ENCODE measurements at regions not wholly inside any gene's neighbourhood (a gene's known extent, or its start where the extent isn't known, plus 50 kb on each side); places are given as distances from the start of the nearest gene placed in this dataset.

DNA sequence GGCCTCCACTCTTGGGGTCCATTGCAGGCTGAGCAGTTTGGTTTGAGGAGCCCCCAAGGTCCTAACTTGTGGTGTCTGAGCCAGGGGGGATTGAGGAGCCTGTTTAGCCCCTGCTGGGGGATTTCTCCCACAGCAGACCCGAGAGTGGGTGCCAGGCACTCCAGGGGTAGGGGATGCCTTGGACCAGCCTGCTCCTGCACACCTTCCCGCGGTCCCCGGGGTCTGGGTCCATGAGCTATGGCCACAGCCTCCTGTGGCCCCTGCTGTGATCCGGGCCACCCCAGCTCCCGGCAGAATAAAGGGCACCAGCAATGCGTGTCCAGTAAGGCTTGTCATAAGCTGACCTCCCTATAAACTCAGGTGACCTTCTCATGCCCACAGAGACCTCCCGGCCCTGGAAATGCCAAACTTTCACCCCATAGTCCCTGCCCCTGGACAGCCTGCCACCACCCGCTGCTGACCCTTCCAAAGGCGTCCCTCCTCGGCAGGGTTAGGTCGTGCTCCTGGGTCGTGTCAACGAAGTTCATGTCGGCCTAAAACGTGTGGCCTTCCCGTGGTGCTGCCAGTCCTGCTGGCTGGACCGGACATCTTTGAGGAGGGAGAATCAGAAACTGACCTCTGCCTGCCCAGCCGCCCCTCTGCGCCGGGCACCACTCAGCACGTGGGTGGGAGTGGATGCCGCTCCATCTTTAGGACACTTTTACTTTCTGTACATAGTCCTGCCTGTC lies 137.6 kb downstream of the MRPL36 start:
- no TSS peak for BruUV-seq (replicated peaks)
- H2AFZ ChIP-seq (ENCODE audit: control insufficient read depth, low read depth, low read length) = no peak overlapping the region
- H3K79me2 ChIP-seq (ENCODE audit: control insufficient read depth, insufficient read depth, low read length) = no peaks in the 10 kb centered on the region
- no peak overlapping the region for H3K9ac ChIP-seq (ENCODE audit: control insufficient read depth, insufficient read depth, low read length)
- no peaks in the 10 kb centered on the region for H3K9me3 ChIP-seq (replicated peaks; ENCODE audit: control insufficient read depth, insufficient read depth, low read length)
- ChIA-PET POLR2A (no interaction called here), SMC1A (ENCODE audit: uncharacterized antibody, unreplicated experiment) (no interaction called here), RAD21 (ENCODE audit: unreplicated experiment) (no interaction called here), CTCF (no interaction called here)
- no peak overlapping the region for H3K4me3 ChIP-seq
- TF ChIP-seq HDAC2 (IDR thresholded peaks at IDR 0.05) (no peak), BRCA1 (IDR thresholded peaks at IDR 0.05; ENCODE audit: low read depth, low read length) (no peak), NR2C1 (IDR thresholded peaks at IDR 0.05) (no peak), RB1 (IDR thresholded peaks at IDR 0.05; ENCODE audit: borderline replicate concordance) (no peak), POLR2AphosphoS5 (IDR thresholded peaks at IDR 0.05; ENCODE audit: low read length) (no peak), SP1 (IDR thresholded peaks at IDR 0.05; ENCODE audit: low read depth, low read length) (no peak), CHD4 (IDR thresholded peaks at IDR 0.05) (no peak), SREBF2 (IDR thresholded peaks at IDR 0.05; ENCODE audit: low read length) (no peak), TAF1 (IDR thresholded peaks at IDR 0.05; ENCODE audit: borderline replicate concordance, low read depth, low read length) (no peak), CBX3 (IDR thresholded peaks at IDR 0.05; ENCODE audit: borderline replicate concordance, low read depth) (no peak), HDGF (IDR thresholded peaks at IDR 0.05) (no peak), FOXM1 (IDR thresholded peaks at IDR 0.05; ENCODE audit: low read depth, low read length) (no peak), ZNF622 (IDR thresholded peaks at IDR 0.05) (no peak)
- TF ChIP-seq, protein P1, sequence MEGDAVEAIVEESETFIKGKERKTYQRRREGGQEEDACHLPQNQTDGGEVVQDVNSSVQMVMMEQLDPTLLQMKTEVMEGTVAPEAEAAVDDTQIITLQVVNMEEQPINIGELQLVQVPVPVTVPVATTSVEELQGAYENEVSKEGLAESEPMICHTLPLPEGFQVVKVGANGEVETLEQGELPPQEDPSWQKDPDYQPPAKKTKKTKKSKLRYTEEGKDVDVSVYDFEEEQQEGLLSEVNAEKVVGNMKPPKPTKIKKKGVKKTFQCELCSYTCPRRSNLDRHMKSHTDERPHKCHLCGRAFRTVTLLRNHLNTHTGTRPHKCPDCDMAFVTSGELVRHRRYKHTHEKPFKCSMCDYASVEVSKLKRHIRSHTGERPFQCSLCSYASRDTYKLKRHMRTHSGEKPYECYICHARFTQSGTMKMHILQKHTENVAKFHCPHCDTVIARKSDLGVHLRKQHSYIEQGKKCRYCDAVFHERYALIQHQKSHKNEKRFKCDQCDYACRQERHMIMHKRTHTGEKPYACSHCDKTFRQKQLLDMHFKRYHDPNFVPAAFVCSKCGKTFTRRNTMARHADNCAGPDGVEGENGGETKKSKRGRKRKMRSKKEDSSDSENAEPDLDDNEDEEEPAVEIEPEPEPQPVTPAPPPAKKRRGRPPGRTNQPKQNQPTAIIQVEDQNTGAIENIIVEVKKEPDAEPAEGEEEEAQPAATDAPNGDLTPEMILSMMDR (IDR thresholded peaks at IDR 0.05 in 2 of 3, conservative IDR thresholded peaks at IDR 0.05 in 1 of 3; ENCODE audit: control insufficient read depth in 2 of 3, extremely low read depth in 1 of 3, insufficient read depth in 1 of 3, low read depth in 3 of 3, low read length in 3 of 3) = no peak
- TF ChIP-seq, protein P2, sequence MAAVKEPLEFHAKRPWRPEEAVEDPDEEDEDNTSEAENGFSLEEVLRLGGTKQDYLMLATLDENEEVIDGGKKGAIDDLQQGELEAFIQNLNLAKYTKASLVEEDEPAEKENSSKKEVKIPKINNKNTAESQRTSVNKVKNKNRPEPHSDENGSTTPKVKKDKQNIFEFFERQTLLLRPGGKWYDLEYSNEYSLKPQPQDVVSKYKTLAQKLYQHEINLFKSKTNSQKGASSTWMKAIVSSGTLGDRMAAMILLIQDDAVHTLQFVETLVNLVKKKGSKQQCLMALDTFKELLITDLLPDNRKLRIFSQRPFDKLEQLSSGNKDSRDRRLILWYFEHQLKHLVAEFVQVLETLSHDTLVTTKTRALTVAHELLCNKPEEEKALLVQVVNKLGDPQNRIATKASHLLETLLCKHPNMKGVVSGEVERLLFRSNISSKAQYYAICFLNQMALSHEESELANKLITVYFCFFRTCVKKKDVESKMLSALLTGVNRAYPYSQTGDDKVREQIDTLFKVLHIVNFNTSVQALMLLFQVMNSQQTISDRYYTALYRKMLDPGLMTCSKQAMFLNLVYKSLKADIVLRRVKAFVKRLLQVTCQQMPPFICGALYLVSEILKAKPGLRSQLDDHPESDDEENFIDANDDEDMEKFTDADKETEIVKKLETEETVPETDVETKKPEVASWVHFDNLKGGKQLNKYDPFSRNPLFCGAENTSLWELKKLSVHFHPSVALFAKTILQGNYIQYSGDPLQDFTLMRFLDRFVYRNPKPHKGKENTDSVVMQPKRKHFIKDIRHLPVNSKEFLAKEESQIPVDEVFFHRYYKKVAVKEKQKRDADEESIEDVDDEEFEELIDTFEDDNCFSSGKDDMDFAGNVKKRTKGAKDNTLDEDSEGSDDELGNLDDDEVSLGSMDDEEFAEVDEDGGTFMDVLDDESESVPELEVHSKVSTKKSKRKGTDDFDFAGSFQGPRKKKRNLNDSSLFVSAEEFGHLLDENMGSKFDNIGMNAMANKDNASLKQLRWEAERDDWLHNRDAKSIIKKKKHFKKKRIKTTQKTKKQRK (IDR thresholded peaks at IDR 0.05; ENCODE audit: low read depth, low read length) = no peak
- H4K20me1 ChIP-seq (ENCODE audit: control insufficient read depth, insufficient read depth) = no peaks in the 10 kb centered on the region
- in situ Hi-C loops (cut with MboI) (no loop called here), intact Hi-C loops (cut with micrococcal nuclease; ENCODE audit: unreplicated experiment) (no loop called here)
- H3K27me3 ChIP-seq (replicated peaks in 1 of 2; ENCODE audit: control insufficient read depth in 2 of 2, insufficient read depth in 2 of 2, low read length in 1 of 2) = peaks cover 0 to 2% of the 10 kb centered on the region in 2 experiments; a peak in 3 of 4 replicates
- H3K4me1 ChIP-seq (ENCODE audit: control insufficient read depth, insufficient read depth, low read length) = no peaks in the 10 kb centered on the region
- ATAC-seq (no peak), DNase-seq (ENCODE audit: low read depth, low spot score) (no peak), FAIRE-seq (no peak)
- no peak overlapping the region for H3K27ac ChIP-seq (ENCODE audit: control insufficient read depth, insufficient read depth)
- 59% methylated on average over 22 of the region's 23 CpGs for WGBS (ENCODE audit: insufficient coverage, insufficient replicate concordance, low lambda C conversion rate, missing lambda C conversion rate)
- H3K4me2 ChIP-seq (ENCODE audit: control insufficient read depth, insufficient read depth) = no peak overlapping the region
- H3K36me3 ChIP-seq (ENCODE audit: control insufficient read depth in 2 of 2, insufficient read depth in 2 of 2, low read length in 1 of 2) = no peaks in the 10 kb centered on the region

All from GM12878 (cell line).